Kidney epithelial cell (primary cell): ENCODE measurements at regions not wholly inside any gene's neighbourhood (a gene's known extent, or its start where the extent isn't known, plus 50 kb on each side); places are given as distances from the start of the nearest gene placed in this dataset.
"Not testable (repeated sequence)": the region's sequence is repeated elsewhere in the genome, so short reads cannot be mapped to it uniquely, and the experiment has no call there.

ENCODE experiments used
- DNase-seq: peaks from one replicate; pipeline ENCODE4 v3.0.0-alpha.2; 2010; ENCODE audit warnings: low read depth
- H3K27me3 ChIP-seq: 2 replicates; pipeline ENCODE4 v1.6.0; 2011; ENCODE audit warnings: low read length; ENCODE audit not compliant: control insufficient read depth, insufficient read depth
- H3K36me3 ChIP-seq: 2 replicates; pipeline ENCODE4 v1.5.1; 2011; ENCODE audit warnings: low read length; ENCODE audit not compliant: control insufficient read depth, insufficient read depth
- H3K4me3 ChIP-seq: 2 replicates; pipeline ENCODE4 v1.5.1; 2011; ENCODE audit warnings: low read depth, mild to moderate bottlenecking, control low read depth, low read length
- CTCF ChIP-seq: IDR thresholded peaks from 2 replicates; pipeline ENCODE4 v1.5.1; 2011; ENCODE audit warnings: mild to moderate bottlenecking, moderate library complexity, low read length, control low read depth, inconsistent platforms; ENCODE audit not compliant: insufficient read depth, poor library complexity, severe bottlenecking

- no peak for TF ChIP-seq CTCF
- no peaks in the 10 kb centered on the region for H3K27me3 ChIP-seq
- no peak for DNase-seq
- no peak overlapping the region for H3K4me3 ChIP-seq
- H3K36me3 ChIP-seq: no peaks in the 10 kb centered on the region
Observed at GRCh38 chr3:76308541-76308940, 523.2 kb upstream of the ZNF717 start.

GRCh38 chr3:76310089-76310488 is 524.7 kb upstream of the ZNF717 start:
- DNase-seq: no peak

GRCh38 chr3:76310667-76311066 is 525.3 kb upstream of the ZNF717 start:
- H3K27me3 ChIP-seq: no peaks in the 10 kb centered on the region
- H3K36me3 ChIP-seq: no peaks in the 10 kb centered on the region
- DNase-seq: no peak
- no peak for TF ChIP-seq CTCF
- no peak overlapping the region for H3K4me3 ChIP-seq

More at GRCh38 chr3:76310089-76310488, 524.7 kb upstream of the ZNF717 start:
- TF ChIP-seq CTCF: no peak
- no peaks in the 10 kb centered on the region for H3K36me3 ChIP-seq
- no peak overlapping the region for H3K4me3 ChIP-seq
- H3K27me3 ChIP-seq: no peaks in the 10 kb centered on the region

- no peak overlapping the region for H3K4me3 ChIP-seq
- TF ChIP-seq CTCF: no peak
- no peak for DNase-seq
- no peaks in the 10 kb centered on the region for H3K36me3 ChIP-seq
- H3K27me3 ChIP-seq: no peaks in the 10 kb centered on the region
Observed at GRCh38 chr3:76311941-76312340, 526.6 kb upstream of the ZNF717 start.

- H3K27me3 ChIP-seq, DNase-seq, H3K36me3 ChIP-seq, H3K4me3 ChIP-seq: not testable (repeated sequence)
Observed at GRCh38 chr3:76315906-76316305, 530.6 kb upstream of the ZNF717 start.

- Histone ChIP-seq H3K36me3 (no peaks in the 10 kb centered on the region), H3K4me3 (no peak overlapping the region), H3K27me3 (no peaks in the 10 kb centered on the region)
- no peak for DNase-seq
- no peak for TF ChIP-seq CTCF
Observed at GRCh38 chr3:76321614-76322013, 536.3 kb upstream of the ZNF717 start.
